IPS-18c (cell line): ENCODE measurements at regions not wholly inside any gene's neighbourhood (a gene's known extent, or its start where the extent isn't known, plus 50 kb on each side); places are given as distances from the start of the nearest gene placed in this dataset.
"Not testable (repeated sequence)": the region's sequence is repeated elsewhere in the genome, so short reads cannot be mapped to it uniquely, and the experiment has no call there.

ENCODE experiments used
- H3K4me3 ChIP-seq: 2 replicates; pipeline ENCODE4 v1.7.0; 2013; ENCODE audit warnings: low read depth, mild to moderate bottlenecking, low read length, moderate library complexity; ENCODE audit not compliant: insufficient read depth
- H3K9me3 ChIP-seq: one replicate; pipeline ENCODE4 v1.6.1; 2013; ENCODE audit warnings: mild to moderate bottlenecking, low read length, moderate library complexity; ENCODE audit not compliant: control insufficient read depth, insufficient read depth

DNA sequence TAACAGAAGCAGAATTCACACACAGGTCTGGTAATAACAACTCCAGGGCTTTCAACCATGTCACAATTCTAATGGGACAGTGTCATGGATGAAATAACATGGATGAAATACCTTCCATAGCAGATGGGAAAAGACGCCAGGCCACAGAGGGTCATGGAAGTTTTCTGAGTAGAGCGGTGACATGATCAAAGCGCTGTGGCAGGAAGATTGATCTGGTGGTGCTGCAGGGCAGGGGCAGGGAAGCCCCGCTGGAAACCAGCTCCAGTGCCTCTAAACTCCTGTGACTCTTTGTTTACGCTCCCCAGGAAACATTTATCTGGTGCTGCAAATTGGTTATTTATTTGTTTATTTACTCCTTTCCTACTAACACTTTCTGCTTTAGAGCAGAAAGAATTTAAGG, 108.3 kb upstream of the HMGA2 start:
- Histone ChIP-seq H3K4me3 (no peak overlapping the region), H3K9me3 (no peaks in the 10 kb centered on the region)

DNA sequence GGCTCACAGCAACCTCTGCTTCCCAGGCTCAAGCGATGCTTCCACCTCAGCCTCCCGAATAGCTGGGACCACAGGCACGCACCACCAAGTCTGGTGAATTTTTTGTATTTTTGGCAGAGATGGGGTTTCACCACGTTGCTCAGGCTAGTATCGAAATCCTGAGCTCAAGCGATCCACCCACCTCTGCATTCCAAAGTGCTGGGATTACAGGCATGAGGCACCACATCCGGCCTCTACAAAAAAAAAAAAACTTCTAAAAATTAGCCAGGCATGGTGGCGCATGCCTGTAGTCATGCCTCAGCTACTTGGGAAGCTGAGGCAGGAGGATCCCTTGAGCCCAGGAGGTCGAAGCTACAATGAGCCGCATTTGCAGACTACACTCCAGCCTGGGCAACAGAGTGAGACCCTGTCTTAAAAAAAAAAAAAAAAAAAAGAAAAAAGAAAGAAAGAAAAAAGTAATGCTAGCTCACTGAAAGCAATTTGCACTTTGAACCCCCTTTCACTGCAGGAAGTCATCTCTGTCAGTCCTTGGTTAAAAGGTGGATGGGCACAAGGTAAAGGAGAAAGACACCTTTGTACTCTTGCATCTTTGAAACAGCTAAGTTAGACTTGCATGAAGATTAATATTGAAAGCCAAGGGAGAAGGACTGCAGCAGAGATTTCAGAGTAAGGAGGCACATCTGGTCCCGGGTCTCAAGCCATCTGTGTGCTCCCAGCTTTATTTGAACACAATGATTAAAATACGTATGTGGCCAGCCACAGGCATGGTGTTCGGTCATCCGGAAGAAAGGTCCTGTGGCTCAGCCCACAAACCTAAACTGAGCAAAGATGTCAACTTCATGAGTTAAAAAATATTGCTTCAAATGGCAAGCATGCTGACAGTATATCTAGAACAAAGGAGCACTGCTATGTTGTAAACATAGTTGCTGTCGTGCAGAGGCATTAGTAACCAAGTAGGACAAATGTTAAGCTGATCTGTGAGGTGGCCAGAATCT, 103.8 kb upstream of the HMGA2 start:
- H3K4me3 ChIP-seq = no peak overlapping the region
- no peaks in the 10 kb centered on the region for H3K9me3 ChIP-seq

DNA sequence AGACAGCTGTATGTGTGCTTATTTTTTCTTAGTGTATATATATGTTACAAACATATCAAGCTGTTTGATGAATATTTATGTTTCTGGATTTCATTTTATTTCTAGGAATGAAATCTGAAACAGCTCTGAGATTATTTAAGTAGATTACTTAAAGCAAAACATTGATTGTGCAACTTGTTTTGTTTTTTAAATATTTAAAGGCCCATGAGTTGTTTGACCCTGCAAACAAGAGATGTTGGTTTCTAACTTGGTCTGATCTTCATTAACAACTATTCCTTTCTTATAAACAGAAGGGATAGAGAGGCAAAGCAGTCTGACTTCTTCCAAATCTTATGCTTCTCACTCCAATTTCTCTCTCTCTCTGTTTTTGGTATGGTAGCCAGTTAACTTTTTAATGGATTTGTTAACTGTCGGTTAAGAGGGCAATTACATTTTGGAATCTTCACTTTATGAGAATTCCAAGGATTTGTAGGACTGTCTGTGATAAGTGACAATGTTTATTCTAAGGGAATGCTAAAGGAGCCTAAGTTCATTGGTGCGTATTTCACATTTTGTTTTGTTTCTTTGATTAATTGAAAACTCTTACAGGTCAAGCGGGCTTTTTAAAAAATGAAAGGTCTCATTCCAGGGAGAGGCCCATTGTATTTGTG, 102.6 kb upstream of the HMGA2 start:
- Histone ChIP-seq H3K9me3 (no peaks in the 10 kb centered on the region), H3K4me3 (no peak overlapping the region)

DNA sequence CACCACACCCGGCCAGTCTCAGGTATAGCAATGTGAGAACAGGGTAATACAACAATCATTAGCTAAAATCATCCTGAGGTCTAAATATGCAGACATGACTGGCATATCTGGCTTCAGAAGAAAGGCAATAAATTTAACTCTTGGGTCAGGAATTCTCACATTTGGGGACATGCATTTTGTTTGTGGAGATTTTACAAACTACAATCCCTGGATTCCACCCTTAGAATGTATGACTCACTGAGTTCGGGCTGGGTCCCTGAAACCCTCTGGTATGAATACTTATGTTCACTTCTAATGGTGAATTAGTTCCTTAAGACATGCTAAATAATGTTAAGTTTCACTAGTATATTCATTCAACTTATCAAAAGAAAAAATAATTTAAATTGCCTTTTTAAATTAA, 98.9 kb upstream of the HMGA2 start:
- no peaks in the 10 kb centered on the region for H3K9me3 ChIP-seq
- H3K4me3 ChIP-seq = no peak overlapping the region

DNA sequence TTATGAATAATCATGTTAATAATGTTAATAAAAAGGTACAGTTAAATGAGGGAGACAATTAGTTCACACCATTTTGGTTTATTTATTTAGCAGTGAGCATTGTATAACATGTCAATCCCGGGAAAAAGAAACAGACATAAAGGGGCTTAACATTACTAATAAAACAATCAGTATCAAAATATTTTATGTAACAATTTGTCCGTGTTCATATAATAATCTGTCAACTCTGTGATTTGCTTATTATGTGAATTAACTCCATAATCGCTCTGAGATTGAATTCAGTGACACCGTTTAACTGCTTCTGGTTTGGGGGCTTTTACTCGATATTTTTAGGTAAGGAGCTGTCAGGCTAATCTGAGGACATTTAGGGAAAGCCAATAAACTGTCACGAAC, 95.8 kb upstream of the HMGA2 start:
- Histone ChIP-seq H3K4me3 (peak overlapping the region; percentile 67), H3K9me3 (no peaks in the 10 kb centered on the region)

DNA sequence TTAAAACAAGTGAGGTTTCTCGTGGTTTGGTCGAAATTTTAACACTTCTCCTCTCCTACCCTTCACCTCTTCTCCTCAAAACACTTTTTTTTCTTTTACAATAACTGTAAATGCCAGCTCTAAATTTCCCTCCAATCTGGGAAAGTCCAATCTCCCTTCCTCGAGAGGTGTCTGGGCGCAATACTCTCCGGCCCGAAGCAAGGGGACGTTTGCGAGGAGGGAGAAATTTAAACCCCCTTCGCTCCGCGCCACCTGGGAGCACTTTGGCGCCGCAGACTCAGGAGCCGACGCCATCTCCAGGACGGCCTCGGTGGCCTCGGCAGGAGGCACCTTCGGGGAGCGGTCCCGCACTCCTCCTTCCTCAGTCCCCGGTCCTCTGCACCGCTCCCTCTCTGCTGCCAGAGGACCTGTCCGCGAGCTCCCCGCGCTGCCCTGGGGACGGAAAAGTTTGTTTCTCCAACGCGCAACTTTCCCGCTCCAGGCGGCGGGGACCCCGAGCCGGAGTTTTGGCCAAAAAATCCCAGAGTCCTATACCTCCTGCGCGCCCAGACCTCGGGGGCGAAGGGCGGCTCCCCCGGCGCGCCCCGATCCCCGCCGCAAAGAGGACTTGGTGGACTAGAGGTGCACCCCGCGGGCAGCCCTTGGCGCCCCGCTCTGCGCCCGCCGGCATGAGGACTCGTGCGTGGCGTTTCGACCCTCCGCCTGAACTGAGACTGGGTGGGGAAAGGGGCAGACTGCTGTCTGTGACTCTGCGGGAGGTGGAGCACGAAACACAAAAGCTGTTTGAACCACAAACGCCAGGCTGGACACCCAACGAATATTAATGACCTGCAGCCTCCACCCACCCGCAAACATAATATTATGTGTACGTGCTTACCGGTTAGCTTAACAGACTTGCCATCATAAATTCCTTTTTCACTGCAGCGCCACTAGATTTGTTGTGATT, 95.2 kb upstream of the HMGA2 start:
- H3K4me3 ChIP-seq = peak overlapping the region; percentile 67
- no peaks in the 10 kb centered on the region for H3K9me3 ChIP-seq

DNA sequence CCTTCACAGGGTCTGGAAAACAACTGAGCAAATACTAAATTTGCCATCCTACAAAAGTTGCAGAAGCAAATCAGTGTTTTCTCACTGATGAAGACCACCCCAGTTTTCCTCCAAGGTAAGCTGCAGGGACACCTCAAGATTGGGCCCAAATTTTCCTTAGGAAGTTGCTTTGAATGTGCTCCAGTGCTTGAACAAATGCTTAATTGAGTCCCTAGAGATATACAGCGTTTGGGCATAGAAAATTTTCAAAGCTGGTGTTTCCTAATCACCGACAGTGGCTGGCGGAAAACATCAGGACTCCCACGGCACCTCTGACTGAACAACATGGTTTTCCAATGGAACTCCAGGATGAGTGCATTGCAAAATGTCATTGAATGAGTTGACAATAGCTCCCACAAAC, 92.5 kb upstream of the HMGA2 start:
- H3K9me3 ChIP-seq = no peaks in the 10 kb centered on the region

DNA sequence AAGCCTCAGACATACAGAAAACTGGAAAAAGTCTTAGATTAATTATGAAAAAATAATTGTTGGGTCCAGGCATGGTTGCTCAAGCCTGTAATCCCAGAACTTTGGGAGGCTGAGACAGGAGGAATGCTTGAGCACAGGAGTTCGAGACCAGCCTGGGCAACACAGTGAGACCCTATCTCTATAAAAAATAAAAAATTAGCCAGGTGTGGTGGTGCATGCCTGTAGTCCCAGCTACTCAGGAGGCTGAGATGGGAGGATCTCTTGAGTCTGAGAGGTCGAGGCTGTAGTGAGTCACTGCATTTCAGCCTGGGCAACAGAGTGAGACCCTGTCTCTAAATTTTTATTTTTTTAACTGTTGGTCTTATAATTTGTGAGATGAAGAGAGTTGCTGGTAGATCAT, 90.6 kb upstream of the HMGA2 start:
- not testable (repeated sequence) for H3K9me3 ChIP-seq, H3K4me3 ChIP-seq

More for the DNA sequence above, 92.5 kb upstream of the HMGA2 start:
- H3K4me3 ChIP-seq = no peak overlapping the region

DNA sequence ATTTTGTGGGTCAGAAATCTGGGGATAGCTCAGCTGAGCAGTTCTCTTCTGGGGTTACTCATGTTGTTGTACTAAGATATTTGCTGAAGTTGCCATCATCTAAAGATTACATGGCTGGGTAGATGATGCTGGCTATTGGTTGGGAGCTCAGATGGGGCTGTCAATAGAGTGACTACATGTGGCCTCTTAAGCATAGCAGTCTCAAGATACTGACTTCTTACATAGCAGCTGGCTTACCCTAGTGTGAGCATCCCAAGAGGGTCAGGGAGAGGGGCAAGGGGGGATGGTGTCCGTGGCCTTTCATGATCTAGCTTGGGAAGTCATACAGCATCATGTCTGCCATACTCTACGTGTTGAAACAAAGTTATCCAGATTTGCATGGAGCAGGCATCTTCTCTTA, 90.1 kb upstream of the HMGA2 start:
- Histone ChIP-seq H3K9me3 (no peaks in the 10 kb centered on the region), H3K4me3 (no peak overlapping the region)

DNA sequence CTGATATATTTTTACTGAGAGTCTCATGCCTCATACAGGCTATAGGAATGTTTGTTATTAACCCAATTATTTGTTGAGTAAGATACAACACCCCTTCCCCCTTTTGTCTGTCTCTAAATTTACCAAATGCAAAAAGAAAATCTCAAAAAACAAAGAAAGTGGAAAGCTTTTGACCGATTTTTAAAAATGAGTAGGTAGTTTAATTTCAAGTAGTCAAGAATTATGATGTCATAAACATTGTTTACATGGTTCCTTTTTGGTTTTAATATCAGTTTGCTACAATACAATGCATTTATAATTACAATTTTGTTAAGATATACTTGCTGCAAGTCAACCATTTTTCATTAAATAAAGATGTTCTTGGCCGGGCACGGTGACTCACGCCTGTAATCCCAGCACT, 84.7 kb upstream of the HMGA2 start:
- H3K9me3 ChIP-seq = no peaks in the 10 kb centered on the region
- H3K4me3 ChIP-seq = no peak overlapping the region

DNA sequence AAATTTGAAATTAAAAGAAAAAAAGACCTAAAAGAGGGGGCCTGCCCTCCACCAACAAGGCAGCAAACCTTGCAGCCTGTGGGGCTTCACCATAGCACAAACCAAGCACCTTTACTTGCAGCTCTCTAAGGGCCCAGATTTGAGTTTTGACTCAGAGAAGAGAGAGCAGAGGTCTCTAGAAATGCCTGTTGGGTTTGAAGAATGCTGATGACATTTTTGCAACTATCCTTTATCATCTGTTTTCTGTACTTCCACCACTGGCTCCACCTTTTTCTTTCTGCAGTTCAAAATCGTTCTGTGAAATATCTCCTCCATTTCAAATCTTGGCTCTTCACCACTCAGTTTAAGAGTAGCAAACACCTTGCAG, 83.8 kb upstream of the HMGA2 start:
- H3K9me3 ChIP-seq = no peaks in the 10 kb centered on the region
- peak overlapping the region; percentile 73; the same call in 1 of the 2 replicates for H3K4me3 ChIP-seq

DNA sequence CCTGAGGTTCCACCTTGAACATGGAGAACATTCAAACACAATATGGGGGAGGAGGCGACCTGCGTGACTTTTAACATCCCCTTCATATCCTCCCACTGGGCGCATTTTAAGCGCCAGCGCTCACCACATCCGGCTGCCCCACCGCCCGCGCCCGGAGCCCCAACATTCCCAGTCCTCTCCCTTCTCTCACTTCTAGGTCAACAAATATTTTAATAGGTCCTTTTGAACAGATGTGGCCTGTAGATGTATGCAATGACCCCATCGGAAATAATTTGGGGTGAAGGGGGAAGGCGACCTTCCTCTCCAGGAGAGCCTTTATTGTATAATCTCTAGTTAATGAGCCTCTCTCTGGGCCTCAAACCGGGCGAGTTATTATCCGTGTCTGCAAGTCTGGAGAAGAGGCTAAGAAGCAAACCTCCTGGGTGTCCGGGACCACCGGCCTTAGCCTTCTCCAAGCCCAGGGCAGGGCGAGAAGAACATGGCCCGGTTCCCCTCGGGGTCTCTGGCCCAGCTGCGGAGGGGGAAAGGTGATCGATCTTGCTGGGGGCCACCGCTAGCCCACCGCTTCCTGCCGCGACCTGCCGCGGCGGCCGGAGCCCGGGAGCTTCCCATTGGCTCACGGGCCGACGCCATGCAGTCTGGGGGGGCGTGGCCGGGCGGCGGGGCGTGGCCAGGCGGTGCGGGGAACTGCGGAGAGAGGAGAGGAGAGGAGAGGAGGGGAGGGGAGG, 83.2 kb upstream of the HMGA2 start:
- peak overlapping the region; percentile 73 for H3K4me3 ChIP-seq

DNA sequence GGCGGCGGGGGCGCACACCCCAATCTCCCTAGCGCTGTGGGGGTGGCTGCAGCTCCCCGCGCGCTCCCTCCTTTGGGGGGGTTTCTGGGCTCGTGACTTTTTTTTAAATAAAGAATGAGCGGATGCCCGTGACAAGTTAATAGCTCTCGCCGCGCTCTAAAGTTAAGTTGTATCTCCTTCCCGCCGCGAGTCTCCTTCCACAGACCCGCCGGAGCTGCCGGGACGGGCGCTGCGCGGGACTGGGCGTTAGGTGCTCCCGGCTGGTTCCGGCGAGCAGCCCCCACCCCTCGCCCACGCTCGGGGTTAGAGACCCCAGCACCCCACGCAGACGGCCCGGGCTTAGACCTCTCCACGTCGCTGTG, 82.6 kb upstream of the HMGA2 start:
- Histone ChIP-seq H3K4me3 (peak overlapping the region; percentile 71), H3K9me3 (no peaks in the 10 kb centered on the region)

More for the DNA sequence above, 83.2 kb upstream of the HMGA2 start:
- H3K9me3 ChIP-seq = no peaks in the 10 kb centered on the region

DNA sequence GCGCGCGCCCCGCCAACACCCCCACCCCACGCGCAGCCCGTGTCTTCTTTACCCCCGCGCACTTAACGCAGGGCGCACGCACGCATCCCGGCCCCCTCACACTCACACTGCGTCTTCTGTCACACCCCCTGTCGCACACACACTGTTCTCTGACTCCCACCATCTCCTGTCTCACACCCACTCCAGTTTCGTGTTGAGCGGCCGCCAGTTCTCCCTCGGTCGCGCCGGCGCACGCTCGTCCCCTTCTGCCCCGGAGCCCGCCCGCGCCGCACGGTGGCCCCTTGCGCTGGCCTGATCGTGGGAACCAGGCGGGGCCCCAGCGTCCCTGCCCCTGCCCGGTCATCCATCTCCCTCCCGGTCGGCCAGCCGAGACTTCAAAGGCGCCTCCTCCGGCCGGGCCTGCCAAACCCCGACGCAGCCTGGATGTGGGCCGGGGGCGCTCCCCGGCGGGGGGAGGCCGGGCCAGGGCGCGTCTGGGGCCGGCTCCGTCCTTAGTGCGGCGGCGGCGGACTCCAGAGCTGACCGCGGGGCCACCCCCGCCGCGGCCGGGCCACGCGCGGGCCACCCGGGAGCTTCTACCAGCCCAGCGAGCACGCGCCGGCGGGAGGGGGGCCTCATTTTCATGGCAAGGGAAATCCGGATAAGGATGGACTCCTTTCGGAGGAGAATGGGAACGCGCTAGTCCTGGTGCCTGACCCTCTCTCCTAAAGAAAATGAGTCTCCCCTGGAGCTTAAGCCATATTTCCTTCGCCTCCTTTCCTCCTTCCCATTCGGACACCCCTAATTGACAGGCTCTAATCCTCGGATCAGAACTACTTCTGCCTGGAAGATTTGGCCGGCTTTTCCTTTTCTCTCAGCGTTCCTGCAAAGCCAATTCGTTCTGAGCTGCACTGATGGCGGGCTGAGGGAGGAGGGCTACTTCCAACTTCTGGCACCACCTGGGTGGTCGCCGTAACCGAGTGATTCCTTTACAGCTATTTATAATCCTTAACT, 82.0 kb upstream of the HMGA2 start:
- no peaks in the 10 kb centered on the region for H3K9me3 ChIP-seq
- peak overlapping the region; percentile 71 for H3K4me3 ChIP-seq

DNA sequence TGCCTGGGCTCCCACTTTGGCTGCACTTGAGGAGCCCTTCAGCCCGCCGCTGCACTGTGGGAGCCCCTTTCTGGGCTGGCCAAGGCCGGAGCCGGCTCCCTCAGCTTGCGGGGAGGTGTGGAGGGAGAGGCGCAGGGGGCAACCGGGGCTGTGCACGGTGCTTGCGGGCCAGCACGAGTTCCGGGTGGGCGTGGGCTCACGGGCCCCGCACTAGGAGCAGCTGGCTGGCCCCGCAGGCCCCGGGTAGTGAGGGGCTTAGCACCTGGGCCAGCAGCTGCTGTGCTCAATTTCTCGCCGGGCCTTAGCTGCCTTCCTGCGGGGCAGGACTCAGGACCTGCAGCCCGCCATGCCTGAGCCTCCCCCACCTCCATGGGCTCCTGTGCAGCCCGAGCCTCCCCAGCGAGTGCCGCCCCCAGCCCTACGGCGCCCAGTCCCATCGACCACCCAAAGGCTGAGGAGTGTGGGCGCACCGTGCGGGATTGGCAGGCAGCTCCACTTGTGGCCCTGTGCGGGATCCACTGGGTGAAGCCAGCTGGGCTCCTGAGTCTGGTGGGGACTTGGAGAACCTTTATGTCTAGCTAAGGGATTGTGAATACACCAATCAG, 79.9 kb upstream of the HMGA2 start:
- not testable (repeated sequence) for H3K9me3 ChIP-seq, H3K4me3 ChIP-seq
